HepG2 (cell line): ENCODE measurements at regions not wholly inside any gene's neighbourhood (a gene's known extent, or its start where the extent isn't known, plus 50 kb on each side); places are given as distances from the start of the nearest gene placed in this dataset.

Source experiments
- ATAC-seq: fragments of 200-7000 bp; cut with Tn5 transposase; 3 replicates; pipeline ENCODE4 v1.9.1; 2020; ENCODE audit warnings: mild to moderate bottlenecking, moderate library complexity
- BruUV-seq: library from RNA; stranded (reverse); fragments of 400-500 nt; replicated peaks from 2 replicates; lab custom pipeline; 2021; lab: Mats Ljungman, UMichigan
- CTCF ChIA-PET: fragments of 300-600 bp; formaldehyde crosslinking; extraction: SDS; loops from one replicate; lab custom pipeline; 2021; ENCODE audit warnings: low total read pairs, inconsistent platforms, low intra/inter-chr PET ratio; lab: Yijun Ruan, JAX
- POLR2A ChIA-PET: fragments of 350-600 bp; sonication (Branson Sonifier 250); formaldehyde crosslinking; loops from one replicate; lab custom pipeline; 2020; ENCODE audit warnings: antibody characterized with exemption, inconsistent platforms; lab: Yijun Ruan, JAX
- DNase-seq: peaks from one replicate; pipeline ENCODE4 v3.0.0-alpha.2; 2015; ENCODE audit warnings: low spot score
- FAIRE-seq: peaks from 3 replicates; lab custom pipeline; 2011; peaks lifted over from hg19 to GRCh38; lab: Jason Lieb, UNC
- H2AFZ ChIP-seq: one replicate; pipeline ENCODE4 v1.6.1; 2011; ENCODE audit warnings: low read length, inconsistent platforms
- H3K27ac ChIP-seq: fragments of 300-600 bp; 3 replicates; pipeline ENCODE4 v1.8.0; 2011; ENCODE audit warnings: mixed run types, mild to moderate bottlenecking, mixed read lengths, low read length, inconsistent platforms; ENCODE audit not compliant: insufficient read depth; ENCODE audit errors: extremely low read length
- H3K27me3 ChIP-seq, 2 experiments: fragments of 200-600 bp in 1 of 2; 2 replicates in 1 of 2; 3 replicates in 1 of 2; pipeline versions ENCODE4 v1.6.0 to v1.8.0; 2011; ENCODE audit warnings: low read length in 2 of 2, mild to moderate bottlenecking in 2 of 2, moderate library complexity in 2 of 2, inconsistent platforms in 1 of 2; ENCODE audit not compliant: insufficient read depth in 2 of 2, control insufficient read depth in 1 of 2
- H3K36me3 ChIP-seq, 2 experiments: fragments of 200-600 bp in 1 of 2; replicated peaks in 1 of 2; 2 replicates in 1 of 2; 3 replicates in 1 of 2; pipeline versions ENCODE4 v1.5.1 to v1.8.0; 2011; ENCODE audit warnings: low read length in 2 of 2, inconsistent platforms in 1 of 2; ENCODE audit not compliant: insufficient read depth in 2 of 2, control insufficient read depth in 1 of 2
- H3K4me1 ChIP-seq: 2 replicates; pipeline ENCODE4 v1.5.1; 2012; ENCODE audit warnings: low read length, inconsistent platforms; ENCODE audit not compliant: insufficient read depth
- H3K4me2 ChIP-seq: 2 replicates; pipeline ENCODE4 v1.6.0; 2011; ENCODE audit warnings: low read depth, low read length, inconsistent platforms
- H3K4me3 ChIP-seq, 3 experiments: fragments of 200-600 bp in 1 of 3; sonication (generic), shearing (Covaris generic) in 1 of 3; replicated peaks in 1 of 3; 2 replicates each; pipeline ENCODE4 v1.5.1; 2011 to 2016; ENCODE audit warnings: low read length in 3 of 3, inconsistent platforms in 2 of 3, low read depth in 2 of 3, mild to moderate bottlenecking in 2 of 3, control low read depth in 1 of 3, mixed read lengths in 1 of 3; ENCODE audit not compliant: insufficient read depth in 1 of 3
- H3K79me2 ChIP-seq: one replicate; pipeline ENCODE4 v1.6.1; 2011; ENCODE audit warnings: low read length, inconsistent platforms; ENCODE audit not compliant: insufficient read depth
- H3K9ac ChIP-seq: 2 replicates; pipeline ENCODE4 v1.6.0; 2011; ENCODE audit warnings: mild to moderate bottlenecking, low read depth, low read length, inconsistent platforms; ENCODE audit not compliant: insufficient read depth
- H3K9me3 ChIP-seq: 2 replicates; pipeline ENCODE4 v1.5.1; 2012; ENCODE audit warnings: mild to moderate bottlenecking, low read length
- H4K20me1 ChIP-seq: 2 replicates; pipeline ENCODE4 v1.6.0; 2011; ENCODE audit warnings: inconsistent platforms, mild to moderate bottlenecking, low read length, moderate library complexity; ENCODE audit not compliant: insufficient read depth
- MYNN ChIP-seq: sonication (generic); formaldehyde crosslinking; IDR thresholded peaks from 2 replicates; pipeline ENCODE4 v1.4.0; 2020; ENCODE audit warnings: mild to moderate bottlenecking, low read depth, missing genetic modification reagents
- NFYB ChIP-seq: sonication (generic); formaldehyde crosslinking; IDR thresholded peaks from 2 replicates; pipeline ENCODE4 v1.4.0; 2020; ENCODE audit warnings: missing genetic modification reagents
- RCOR2 ChIP-seq: IDR thresholded peaks from 2 replicates; pipeline ENCODE4 v1.6.1; 2016; ENCODE audit warnings: missing biosample characterization, missing genetic modification reagents
- SATB2 ChIP-seq: sonication (generic); formaldehyde crosslinking; IDR thresholded peaks from 2 replicates; pipeline ENCODE4 v1.5.0; 2020; ENCODE audit warnings: missing genetic modification reagents
- TBX2 ChIP-seq: sonication (generic); formaldehyde crosslinking; IDR thresholded peaks from 2 replicates; pipeline ENCODE4 v1.5.0; 2020; ENCODE audit warnings: missing genetic modification reagents, mild to moderate bottlenecking, borderline replicate concordance
- TOE1 ChIP-seq: sonication (generic); formaldehyde crosslinking; IDR thresholded peaks from 2 replicates; pipeline ENCODE4 v1.4.0; 2020; ENCODE audit warnings: mild to moderate bottlenecking, missing genetic modification reagents
- ZNF570 ChIP-seq: sonication (generic); formaldehyde crosslinking; IDR thresholded peaks from 2 replicates; pipeline ENCODE4 v1.4.0; 2020; ENCODE audit warnings: mild to moderate bottlenecking, missing genetic modification reagents, borderline replicate concordance
- ZNF678 ChIP-seq: sonication (generic); formaldehyde crosslinking; IDR thresholded peaks from 2 replicates; pipeline ENCODE4 v1.4.0; 2020; ENCODE audit warnings: mild to moderate bottlenecking, missing genetic modification reagents
- WGBS: methylation state at CpG from one replicate; pipeline ENCODE4 v1.1.6; 2017; ENCODE audit warnings: low lambda C conversion rate; 5-methylcytosine and 5-hydroxymethylcytosine counted together
- in situ Hi-C: cut with HindIII; loops from 2 replicates; pipeline ENCODE4 v1.10.0; 2017; ENCODE audit warnings: low pct_unique_long_range_greater_than_20kb; ENCODE audit not compliant: extremely low pct_ligation_motif_present
- intact Hi-C: fragments of 100-400 bp; cut with micrococcal nuclease; formaldehyde crosslinking; loops from one replicate; pipeline ENCODE4 v1.10.0; 2022; ENCODE audit not compliant: unreplicated experiment
- TF ChIP-seq, protein P1 (sequence below): sonication (generic); formaldehyde crosslinking; IDR thresholded peaks from 2 replicates; pipeline ENCODE4 v1.8.1; 2022; ENCODE audit warnings: low read depth, mild to moderate bottlenecking, missing genetic modification reagents
- TF ChIP-seq, protein P2 (sequence below): sonication (generic); formaldehyde crosslinking; IDR thresholded peaks from 2 replicates; pipeline ENCODE4 v1.8.0; 2023; ENCODE audit warnings: mild to moderate bottlenecking, missing genetic modification reagents
- TF ChIP-seq, protein P3 (sequence below): sonication (generic); formaldehyde crosslinking; IDR thresholded peaks from 2 replicates; pipeline ENCODE4 v1.4.0; 2020; ENCODE audit warnings: missing genetic modification reagents
- TF ChIP-seq, protein P4 (sequence below): sonication (generic); formaldehyde crosslinking; IDR thresholded peaks from 2 replicates; pipeline ENCODE4 v1.5.0; 2020; ENCODE audit warnings: missing genetic modification reagents
- TF ChIP-seq, protein P5 (sequence below): sonication (generic); formaldehyde crosslinking; conservative IDR thresholded peaks from 2 replicates; pipeline ENCODE4 v1.4.0; 2020; ENCODE audit warnings: missing genetic modification reagents
- TF ChIP-seq, protein P6 (sequence below): IDR thresholded peaks from 2 replicates; pipeline ENCODE4 v1.6.1; 2016; ENCODE audit warnings: missing compliant biosample characterization, missing genetic modification reagents, borderline replicate concordance

DNA sequence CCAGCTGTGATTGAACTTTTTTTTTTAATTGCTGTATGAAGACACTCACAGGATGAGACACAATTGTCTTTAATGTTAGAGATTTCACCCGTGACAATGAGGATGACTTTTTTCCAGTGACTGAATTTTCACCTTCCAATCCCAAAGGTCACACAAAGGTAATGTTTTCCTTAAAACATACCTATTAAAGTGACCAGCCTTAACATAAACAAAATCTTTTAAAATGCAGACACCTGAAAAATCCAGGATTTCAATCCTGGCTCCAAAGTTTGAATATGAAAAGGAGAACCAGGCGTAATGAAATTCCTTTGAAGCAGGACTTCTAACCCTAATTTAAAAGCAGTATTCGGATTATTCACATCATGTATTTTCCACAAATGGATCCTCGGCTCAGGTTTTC, 647.7 kb downstream of the GATA3 start (continued):
- TF ChIP-seq, protein P1, sequence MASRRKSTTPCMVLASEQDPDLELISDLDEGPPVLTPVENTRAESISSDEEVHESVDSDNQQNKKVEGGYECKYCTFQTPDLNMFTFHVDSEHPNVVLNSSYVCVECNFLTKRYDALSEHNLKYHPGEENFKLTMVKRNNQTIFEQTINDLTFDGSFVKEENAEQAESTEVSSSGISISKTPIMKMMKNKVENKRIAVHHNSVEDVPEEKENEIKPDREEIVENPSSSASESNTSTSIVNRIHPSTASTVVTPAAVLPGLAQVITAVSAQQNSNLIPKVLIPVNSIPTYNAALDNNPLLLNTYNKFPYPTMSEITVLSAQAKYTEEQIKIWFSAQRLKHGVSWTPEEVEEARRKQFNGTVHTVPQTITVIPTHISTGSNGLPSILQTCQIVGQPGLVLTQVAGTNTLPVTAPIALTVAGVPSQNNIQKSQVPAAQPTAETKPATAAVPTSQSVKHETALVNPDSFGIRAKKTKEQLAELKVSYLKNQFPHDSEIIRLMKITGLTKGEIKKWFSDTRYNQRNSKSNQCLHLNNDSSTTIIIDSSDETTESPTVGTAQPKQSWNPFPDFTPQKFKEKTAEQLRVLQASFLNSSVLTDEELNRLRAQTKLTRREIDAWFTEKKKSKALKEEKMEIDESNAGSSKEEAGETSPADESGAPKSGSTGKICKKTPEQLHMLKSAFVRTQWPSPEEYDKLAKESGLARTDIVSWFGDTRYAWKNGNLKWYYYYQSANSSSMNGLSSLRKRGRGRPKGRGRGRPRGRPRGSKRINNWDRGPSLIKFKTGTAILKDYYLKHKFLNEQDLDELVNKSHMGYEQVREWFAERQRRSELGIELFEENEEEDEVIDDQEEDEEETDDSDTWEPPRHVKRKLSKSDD (CRISPR knock-in tag): no peak
- TF ChIP-seq, protein P2, sequence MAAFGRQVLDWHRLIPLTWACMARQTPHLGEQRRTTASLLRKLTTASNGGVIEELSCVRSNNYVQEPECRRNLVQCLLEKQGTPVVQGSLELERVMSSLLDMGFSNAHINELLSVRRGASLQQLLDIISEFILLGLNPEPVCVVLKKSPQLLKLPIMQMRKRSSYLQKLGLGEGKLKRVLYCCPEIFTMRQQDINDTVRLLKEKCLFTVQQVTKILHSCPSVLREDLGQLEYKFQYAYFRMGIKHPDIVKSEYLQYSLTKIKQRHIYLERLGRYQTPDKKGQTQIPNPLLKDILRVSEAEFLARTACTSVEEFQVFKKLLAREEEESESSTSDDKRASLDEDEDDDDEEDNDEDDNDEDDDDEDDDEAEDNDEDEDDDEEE (CRISPR knock-in tag): no peak

DNA sequence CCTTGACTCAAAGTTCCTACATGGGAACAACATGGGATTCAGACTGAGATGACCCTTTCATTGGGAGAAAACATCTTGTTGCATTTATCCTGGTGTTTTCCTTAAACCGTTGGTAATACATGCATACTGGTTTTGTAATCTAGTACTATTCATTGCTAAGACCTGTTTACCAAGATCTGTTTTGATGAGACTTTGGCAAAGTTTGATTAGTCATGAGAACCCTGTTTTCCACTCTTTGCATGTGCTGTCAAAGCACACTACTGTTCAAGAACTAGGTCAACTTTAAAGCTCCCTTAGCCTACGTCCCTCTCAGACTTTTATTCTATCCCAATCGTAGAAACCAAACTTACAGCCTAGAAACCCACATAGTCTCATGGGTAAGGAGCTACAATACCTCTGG, 650.9 kb downstream of the GATA3 start:
- intact Hi-C loops (no loop called here), in situ Hi-C loops (no loop called here)
- Histone ChIP-seq H3K27me3 (no peaks in the 10 kb centered on the region), H3K4me3 (no peak overlapping the region), H3K27ac (no peak overlapping the region), H3K4me2 (no peak overlapping the region), H3K4me1 (no peaks in the 10 kb centered on the region), H3K9me3 (no peaks in the 10 kb centered on the region), H3K36me3 (no peaks in the 10 kb centered on the region), H3K79me2 (no peaks in the 10 kb centered on the region), H2AFZ (no peak overlapping the region), H4K20me1 (no peaks in the 10 kb centered on the region), H3K9ac (no peak overlapping the region)
- ATAC-seq: no peak
- ChIA-PET POLR2A (no interaction called here), CTCF (no interaction called here)
- WGBS: 2% methylated on average over 3 of the region's 3 CpGs
- no peak for DNase-seq
- BruUV-seq: no TSS peak
- no peak for FAIRE-seq
- TF ChIP-seq, protein P3, sequence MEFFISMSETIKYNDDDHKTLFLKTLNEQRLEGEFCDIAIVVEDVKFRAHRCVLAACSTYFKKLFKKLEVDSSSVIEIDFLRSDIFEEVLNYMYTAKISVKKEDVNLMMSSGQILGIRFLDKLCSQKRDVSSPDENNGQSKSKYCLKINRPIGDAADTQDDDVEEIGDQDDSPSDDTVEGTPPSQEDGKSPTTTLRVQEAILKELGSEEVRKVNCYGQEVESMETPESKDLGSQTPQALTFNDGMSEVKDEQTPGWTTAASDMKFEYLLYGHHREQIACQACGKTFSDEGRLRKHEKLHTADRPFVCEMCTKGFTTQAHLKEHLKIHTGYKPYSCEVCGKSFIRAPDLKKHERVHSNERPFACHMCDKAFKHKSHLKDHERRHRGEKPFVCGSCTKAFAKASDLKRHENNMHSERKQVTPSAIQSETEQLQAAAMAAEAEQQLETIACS: no peak
- TF ChIP-seq TOE1: no peak
- TF ChIP-seq, protein P4, sequence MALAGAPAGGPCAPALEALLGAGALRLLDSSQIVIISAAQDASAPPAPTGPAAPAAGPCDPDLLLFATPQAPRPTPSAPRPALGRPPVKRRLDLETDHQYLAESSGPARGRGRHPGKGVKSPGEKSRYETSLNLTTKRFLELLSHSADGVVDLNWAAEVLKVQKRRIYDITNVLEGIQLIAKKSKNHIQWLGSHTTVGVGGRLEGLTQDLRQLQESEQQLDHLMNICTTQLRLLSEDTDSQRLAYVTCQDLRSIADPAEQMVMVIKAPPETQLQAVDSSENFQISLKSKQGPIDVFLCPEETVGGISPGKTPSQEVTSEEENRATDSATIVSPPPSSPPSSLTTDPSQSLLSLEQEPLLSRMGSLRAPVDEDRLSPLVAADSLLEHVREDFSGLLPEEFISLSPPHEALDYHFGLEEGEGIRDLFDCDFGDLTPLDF (CRISPR knock-in tag): no peak
- TF ChIP-seq TBX2 (CRISPR knock-in tag): no peak
- no peak for TF ChIP-seq SATB2 (CRISPR knock-in tag)
- no peak for TF ChIP-seq ZNF570
- TF ChIP-seq, protein P5, sequence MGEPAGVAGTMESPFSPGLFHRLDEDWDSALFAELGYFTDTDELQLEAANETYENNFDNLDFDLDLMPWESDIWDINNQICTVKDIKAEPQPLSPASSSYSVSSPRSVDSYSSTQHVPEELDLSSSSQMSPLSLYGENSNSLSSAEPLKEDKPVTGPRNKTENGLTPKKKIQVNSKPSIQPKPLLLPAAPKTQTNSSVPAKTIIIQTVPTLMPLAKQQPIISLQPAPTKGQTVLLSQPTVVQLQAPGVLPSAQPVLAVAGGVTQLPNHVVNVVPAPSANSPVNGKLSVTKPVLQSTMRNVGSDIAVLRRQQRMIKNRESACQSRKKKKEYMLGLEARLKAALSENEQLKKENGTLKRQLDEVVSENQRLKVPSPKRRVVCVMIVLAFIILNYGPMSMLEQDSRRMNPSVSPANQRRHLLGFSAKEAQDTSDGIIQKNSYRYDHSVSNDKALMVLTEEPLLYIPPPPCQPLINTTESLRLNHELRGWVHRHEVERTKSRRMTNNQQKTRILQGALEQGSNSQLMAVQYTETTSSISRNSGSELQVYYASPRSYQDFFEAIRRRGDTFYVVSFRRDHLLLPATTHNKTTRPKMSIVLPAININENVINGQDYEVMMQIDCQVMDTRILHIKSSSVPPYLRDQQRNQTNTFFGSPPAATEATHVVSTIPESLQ: no peak
- no peak for TF ChIP-seq NFYB
- no peak for TF ChIP-seq MYNN (CRISPR knock-in tag)
- TF ChIP-seq RCOR2 (CRISPR knock-in tag): no peak
- no peak for TF ChIP-seq ZNF678
- TF ChIP-seq, protein P6, sequence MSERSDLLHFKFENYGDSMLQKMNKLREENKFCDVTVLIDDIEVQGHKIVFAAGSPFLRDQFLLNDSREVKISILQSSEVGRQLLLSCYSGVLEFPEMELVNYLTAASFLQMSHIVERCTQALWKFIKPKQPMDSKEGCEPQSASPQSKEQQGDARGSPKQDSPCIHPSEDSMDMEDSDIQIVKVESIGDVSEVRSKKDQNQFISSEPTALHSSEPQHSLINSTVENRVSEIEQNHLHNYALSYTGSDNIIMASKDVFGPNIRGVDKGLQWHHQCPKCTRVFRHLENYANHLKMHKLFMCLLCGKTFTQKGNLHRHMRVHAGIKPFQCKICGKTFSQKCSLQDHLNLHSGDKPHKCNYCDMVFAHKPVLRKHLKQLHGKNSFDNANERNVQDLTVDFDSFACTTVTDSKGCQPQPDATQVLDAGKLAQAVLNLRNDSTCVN: no peak
